Fibroblast of the aortic adventitia (primary cell): ENCODE measurements at regions not wholly inside any gene's neighbourhood (a gene's known extent, or its start where the extent isn't known, plus 50 kb on each side); places are given as distances from the start of the nearest gene placed in this dataset.

Experiments used
- DNase-seq: peaks from one replicate; pipeline ENCODE4 v3.0.0-alpha.2; 2010; ENCODE audit warnings: low read depth
- H3K4me3 ChIP-seq: 2 replicates; pipeline ENCODE4 v1.5.1; 2011; ENCODE audit warnings: low read depth, mild to moderate bottlenecking, control low read depth, low read length, moderate library complexity
- CTCF ChIP-seq: IDR thresholded peaks from 2 replicates; pipeline ENCODE4 v1.5.1; 2011; ENCODE audit warnings: mild to moderate bottlenecking, low read length, control low read depth, inconsistent platforms; ENCODE audit not compliant: insufficient read depth

GRCh38 chr5:157924490-157924889, 65.5 kb upstream of the CLINT1 start:
- no peak overlapping the region for H3K4me3 ChIP-seq
- TF ChIP-seq CTCF: no peak
- no peak for DNase-seq

GRCh38 chr5:157923765-157924164, 64.8 kb upstream of the CLINT1 start:
- DNase-seq: no peak
- no peak for TF ChIP-seq CTCF
- H3K4me3 ChIP-seq: no peak overlapping the region

- no peak for TF ChIP-seq CTCF
- H3K4me3 ChIP-seq: no peak overlapping the region
- no peak for DNase-seq
These were observed 63.1 kb upstream of the CLINT1 start for GRCh38 chr5:157922026-157922425.

- DNase-seq: no peak
- no peak for TF ChIP-seq CTCF
- no peak overlapping the region for H3K4me3 ChIP-seq
These were observed 61.9 kb upstream of the CLINT1 start for GRCh38 chr5:157920828-157921170.

GRCh38 chr5:157918811-157919742, 60.1 kb upstream of the CLINT1 start:
- DNase-seq: peak; percentile 9
- TF ChIP-seq CTCF: no peak
- H3K4me3 ChIP-seq: no peak overlapping the region

- no peak overlapping the region for H3K4me3 ChIP-seq
- peak; percentile 91 for DNase-seq
- peak; percentile 75 for TF ChIP-seq CTCF
These were observed 59.2 kb upstream of the CLINT1 start for GRCh38 chr5:157917899-157918809.
